NCI-H1694 (cell line): ENCODE measurements at regions not wholly inside any gene's neighbourhood (a gene's known extent, or its start where the extent isn't known, plus 50 kb on each side); places are given as distances from the start of the nearest gene placed in this dataset.
"Not testable (repeated sequence)": the region's sequence is repeated elsewhere in the genome, so short reads cannot be mapped to it uniquely, and the experiment has no call there.

ENCODE experiments used
- DNase-seq: peaks from one replicate; lab custom pipeline; 2025; lab: John Stamatoyannopoulos, UW

DNA sequence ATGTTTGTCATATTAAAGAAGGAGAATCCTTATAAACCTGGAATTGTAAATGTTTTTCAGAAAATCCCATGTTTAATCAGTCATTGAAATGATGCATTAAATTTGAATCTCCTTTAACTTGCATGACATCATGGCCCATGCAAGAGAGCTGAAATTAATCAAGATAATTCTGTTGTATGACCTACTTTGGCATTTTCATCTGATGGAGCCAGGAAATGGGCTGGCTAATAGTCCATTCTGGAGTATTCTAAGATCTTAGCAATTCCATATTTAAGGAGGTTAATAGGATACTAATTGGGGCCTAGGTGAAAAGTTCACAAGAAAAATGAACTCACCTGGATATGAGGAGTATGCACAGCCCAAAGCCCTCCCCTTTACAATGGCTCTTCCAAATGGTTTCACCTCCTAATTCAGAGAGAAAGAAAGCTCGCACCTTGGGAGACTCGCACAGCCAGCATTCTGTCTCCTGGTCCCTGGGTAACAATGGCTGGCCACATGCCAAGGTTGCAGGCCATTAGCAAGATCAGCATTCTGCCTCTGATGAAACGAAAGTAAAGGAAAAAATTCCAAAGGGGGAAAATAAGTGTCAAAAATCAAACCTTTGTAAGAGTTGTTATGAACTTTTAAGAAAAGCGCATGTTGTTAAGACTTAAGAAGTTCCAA, 786.4 kb downstream of the MCTP2 start:
- DNase-seq = no peak

DNA sequence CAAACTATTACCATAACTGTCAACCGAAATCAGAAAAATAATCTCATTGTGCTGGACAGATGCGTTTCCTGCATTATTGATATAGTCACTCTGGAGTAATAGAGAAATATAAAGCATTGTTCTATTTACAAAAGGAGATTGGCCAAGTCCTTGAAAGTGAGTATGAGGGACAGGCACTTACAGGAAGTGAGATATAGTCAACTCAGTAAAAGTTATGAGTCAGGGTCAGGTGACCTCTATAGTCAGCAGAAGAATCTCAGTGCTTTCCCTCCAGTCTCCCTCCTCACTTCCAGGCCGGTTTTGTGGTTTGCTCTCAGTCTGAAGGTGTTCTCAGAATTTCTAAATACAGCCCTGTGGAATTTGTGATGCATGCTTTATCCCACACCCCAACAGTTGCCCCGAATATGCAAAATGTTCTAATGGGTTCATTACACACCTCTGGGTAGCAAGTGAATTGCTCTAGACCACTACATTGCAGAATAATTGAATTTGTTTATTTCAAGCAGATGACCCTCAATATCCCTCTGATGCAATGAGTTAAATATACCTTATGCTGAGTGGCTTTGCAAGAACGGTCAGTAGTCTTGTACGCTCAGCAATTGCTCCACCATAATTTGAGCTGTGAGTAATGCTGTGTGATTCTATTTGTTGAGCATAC, 787.7 kb downstream of the MCTP2 start:
- no peak for DNase-seq

DNA sequence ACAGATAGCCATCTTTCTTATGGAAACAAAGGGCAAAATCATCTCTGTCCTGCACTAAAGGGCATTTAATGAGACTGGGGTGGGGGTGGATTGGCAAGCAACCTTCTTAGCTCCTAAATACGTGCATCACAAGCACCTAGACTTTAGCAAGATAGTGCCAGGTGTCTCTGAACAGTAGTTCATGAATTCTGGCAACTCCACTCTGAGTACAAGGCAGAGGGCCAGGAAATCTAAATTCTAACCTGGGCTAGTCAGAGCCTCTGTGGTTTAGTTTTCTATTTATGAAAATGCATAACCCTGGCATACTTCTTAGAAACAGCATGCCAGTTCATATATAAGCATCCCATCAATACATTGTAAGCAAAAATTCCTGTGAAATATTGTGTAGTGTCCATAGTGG, 788.5 kb downstream of the MCTP2 start:
- no peak for DNase-seq

DNA sequence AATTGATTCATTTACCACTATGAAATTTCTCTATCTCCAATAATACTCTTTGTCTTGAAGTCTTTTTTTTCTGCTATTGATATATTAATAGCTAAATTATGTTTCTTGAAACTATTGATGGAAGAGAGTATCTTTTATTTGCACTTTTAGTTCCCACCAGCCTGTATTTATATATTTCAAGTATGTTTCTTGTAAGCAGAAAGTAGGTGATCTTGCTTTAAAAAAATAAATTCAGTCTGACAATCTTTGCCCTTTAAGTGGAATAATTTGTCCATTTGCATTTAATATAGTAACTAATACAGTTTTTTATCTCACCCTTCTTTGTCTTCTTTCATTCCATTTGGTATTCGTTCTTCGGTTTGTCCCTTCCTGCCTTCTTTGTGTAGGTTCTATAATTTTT, 790.5 kb downstream of the MCTP2 start:
- no peak for DNase-seq

DNA sequence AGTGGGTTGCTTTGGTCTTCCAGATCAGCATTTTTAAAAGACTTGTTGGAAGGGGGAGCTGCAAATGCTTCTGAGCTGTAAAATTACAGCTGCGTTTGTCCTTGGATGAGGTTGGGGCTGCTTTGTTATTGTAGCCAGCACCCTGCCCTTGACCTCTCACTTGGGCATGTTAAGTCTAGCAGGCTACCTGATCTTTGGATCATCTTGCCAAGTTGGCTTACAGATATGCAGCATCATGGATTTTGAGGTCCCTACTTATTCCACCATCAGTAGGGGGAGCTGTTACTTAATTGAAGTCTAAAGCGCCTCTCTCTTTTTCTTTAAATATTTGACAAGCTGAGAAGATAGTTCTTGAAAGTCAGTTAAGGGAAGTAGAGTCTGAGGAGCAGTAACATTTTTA, 793.0 kb downstream of the MCTP2 start:
- DNase-seq = no peak

DNA sequence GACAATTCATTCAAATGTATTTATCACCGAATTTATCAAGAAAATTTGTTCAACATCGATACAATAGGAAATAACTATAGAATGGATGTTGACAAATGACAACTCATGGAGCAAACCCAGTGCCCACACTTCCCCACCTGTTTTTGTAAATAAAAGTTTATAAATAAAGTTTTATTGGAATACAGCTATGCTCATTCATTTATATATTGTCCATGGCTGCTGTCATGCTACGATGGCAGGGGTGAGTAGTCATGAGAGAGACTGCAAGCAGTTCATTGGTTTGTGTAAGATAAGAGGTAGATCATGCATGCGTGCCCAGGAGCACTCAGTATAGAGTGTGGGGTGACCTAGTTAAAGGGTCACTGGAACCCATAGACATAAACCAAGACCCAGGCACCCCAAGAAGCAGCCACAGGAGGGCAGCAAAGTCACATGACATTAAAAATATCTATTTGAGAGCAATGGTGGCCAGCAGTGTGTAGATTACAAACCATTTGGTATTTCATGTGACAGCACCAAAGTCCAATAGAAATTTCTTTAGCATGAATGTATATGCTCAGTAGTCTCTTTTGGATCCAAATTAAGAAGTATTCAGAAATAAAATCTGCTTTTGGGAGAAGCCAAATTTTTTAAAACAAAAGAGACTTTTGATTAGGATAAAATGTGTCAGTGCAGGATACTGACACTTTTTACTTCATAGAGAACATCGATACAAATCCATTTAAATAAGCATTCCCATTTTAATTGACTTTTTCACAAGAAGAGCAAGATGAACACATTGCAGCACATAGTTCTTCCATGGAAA, 794.8 kb downstream of the MCTP2 start:
- DNase-seq = no peak

DNA sequence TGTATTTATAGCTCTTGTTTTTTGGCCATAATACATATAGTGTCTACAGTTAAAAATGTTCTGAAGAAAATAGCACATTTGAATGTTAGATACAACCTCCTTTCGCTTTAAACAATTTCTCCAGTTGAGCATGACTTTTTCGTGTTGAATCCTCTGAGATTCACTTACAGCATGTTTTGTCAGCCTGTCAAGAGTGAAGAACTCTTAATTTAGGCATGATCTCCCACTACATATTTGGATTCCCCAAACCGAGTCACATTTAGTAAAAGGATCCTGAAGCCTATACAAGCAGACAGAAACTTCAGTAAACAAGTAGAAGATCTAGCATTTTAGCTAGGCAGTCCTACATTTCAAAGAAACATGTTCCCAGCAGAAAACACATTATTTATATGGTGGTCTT, 796.6 kb downstream of the MCTP2 start:
- no peak for DNase-seq

DNA sequence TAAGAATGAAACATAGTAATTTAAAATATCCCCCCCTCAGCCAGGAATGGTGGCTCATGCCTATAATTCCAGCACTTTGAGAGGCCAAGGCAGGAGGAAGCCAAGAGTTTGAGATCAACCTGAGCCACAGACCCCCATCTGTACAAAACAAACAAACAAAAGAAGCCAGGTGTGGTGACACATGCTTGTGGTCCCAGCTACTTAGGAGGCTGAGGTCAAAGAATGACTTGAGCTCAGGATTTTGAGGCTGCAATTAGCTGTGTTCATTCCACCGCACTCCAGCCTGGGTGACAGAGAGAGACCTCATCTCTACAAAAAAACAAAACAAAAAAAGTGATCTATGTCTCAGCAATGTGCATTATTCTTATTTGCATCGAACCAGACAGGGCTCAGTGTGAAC, 800.8 kb downstream of the MCTP2 start:
- DNase-seq = no peak

DNA sequence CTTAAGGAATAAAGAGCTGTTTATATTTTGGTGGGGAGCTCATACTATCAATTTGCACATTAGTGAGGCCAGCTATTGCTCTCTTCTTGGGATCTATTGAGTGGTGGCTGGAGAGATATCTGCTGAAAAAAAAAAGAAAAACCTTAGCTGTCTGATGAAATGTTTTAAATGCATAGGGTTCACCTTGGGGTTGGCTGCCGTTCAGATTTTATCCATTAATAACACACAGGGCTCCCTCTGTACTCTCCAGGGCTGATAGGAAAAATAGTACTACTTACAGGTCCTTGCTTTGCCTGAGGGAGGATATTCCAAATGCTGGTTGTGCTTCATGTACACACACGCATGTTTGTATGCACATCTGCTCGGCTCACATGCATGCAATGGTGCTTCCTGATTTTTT, 803.7 kb downstream of the MCTP2 start:
- DNase-seq = no peak

DNA sequence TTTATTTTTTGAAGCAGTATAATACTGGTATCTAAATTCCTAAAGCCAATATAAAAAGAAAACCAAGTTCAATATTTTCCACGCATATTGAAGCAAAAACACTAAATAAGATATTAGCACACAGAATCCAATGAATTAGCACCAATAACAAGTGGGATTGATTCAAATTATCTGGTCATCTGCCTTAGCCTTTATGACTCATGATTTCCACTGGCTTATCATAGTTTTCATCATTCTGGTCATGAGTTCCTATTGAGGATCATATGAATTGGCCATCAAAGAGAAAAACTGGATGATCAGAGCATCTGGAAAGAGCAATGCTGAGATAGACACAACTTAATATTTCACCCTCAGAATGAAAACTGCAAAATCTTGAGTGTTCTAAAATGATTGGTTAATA, 809.9 kb downstream of the MCTP2 start:
- no peak for DNase-seq

DNA sequence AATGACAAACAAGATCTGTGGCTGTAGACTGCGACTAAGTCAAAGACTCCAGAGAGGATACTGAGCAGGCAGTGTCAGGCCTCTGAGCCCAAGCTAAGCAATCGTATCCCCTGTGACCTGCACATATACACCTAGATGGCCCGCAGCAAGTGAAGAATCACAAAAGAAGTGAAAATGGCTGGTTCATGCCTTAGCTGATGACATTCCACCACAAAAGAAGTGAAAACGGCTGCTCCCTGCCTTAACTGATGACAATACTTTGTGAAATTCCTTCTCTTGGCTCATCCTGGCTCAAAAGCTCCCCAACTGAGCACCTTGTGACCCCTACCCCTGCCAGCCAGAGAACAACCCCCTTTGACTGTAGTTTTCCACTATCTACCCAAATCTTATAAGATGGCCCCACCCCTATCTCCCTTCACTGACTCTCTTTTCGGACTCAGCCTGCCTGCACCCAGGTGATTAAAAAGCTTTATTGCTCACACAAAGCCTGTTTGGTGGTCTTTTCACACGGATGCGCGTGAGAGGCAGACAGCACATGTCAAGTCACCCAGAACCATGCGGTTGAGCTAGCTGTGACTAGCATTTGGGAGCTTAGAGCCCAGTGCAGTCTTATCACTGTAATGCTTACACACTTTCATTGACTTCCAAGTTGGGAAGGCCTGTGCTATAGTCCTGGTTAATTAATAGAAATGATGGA, 812.0 kb downstream of the MCTP2 start:
- not testable (repeated sequence) for DNase-seq

DNA sequence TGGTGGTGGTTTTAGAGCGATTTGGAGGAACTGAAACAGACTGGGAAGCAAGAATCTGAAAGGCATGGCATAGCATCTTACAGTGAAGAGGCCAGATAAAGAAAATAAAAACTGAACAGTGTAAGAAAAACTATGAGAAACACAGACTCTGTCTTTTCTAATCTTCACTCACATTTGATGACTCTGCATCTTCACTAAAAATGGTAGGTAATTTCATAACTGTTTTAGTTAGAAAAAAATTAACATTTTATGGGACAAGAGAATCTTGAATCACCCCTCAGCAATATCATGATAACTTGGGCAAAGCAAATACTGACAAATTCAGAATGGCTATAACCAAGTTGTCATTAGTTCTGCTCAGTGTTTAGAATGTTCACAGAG, 812.6 kb downstream of the MCTP2 start:
- DNase-seq = no peak

DNA sequence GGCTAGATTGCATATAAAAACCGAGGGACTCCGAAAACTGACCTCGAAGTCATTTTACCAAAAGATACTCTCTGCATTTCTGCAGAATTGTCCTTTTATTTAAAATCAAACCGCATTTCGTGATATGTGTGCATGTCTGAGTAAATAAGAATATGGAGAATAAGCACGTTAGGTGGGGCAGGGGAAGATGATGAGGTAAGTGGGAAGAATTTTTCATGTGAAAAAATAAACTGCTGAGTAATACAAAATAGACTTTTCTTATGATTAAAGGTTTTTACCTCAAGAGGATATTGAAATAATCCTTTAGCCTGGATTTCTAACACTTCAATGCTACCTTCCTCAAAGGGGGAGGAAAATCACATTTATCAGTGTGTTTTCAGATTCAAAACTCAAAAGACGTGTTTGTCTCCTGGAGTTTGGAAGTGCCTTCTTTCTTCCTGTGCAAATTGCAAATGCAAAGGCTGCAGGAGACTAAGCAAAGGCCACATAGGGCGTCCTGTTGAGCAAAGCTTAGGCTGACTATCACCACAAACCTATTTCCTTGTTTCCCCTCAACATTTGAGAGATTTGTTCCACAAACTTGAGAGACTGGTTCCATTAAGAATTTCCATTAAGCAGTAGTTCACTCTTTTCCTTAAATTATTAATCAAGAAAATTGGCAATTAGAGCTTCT, 813.5 kb downstream of the MCTP2 start:
- no peak for DNase-seq

DNA sequence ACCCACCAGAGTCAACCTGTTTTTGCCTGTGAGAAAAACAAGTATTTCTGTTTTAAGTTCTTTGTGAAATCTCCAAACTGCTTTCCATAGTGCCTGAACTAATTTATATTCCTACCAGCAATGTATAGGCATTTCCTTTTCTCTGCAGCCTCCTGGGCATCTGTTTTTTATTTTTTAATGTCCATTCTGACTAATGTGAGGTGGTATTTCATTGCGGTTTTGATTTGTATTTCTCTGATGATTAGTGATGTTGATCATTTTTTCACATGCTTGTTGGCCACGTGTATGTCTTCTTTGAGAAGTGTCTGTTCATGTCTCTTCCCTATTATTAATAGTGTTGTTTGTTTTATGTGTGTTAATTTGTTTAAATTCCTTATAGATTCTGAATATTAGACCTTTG, 820.5 kb downstream of the MCTP2 start:
- no peak for DNase-seq

DNA sequence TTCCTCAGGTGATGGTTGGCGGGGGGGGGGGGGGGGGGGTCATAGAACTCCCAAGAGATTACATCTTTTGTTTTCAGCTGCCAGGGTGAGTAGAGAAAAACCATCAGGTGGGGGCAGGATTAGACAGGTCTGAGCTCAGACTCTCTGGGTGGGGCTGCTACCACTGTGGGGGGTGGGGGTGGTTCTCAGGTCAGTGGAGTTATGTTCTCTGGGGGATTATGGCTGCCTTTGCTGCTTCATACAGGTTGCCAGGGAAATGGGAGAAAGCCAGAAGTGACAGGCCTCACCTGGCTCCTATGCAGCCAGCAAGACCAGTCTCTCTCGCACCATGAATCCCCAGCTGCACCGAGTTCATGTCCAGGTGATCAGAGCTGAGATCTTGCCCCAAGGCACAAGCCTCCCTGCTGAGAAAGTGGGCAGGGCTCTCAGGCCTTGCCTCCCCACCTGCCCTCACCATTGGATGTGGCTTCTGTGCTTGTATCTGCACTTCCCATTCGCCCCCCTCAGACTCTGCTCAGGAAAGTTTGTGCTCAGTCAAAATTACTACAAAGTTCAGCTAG, 828.1 kb downstream of the MCTP2 start:
- no peak for DNase-seq

DNA sequence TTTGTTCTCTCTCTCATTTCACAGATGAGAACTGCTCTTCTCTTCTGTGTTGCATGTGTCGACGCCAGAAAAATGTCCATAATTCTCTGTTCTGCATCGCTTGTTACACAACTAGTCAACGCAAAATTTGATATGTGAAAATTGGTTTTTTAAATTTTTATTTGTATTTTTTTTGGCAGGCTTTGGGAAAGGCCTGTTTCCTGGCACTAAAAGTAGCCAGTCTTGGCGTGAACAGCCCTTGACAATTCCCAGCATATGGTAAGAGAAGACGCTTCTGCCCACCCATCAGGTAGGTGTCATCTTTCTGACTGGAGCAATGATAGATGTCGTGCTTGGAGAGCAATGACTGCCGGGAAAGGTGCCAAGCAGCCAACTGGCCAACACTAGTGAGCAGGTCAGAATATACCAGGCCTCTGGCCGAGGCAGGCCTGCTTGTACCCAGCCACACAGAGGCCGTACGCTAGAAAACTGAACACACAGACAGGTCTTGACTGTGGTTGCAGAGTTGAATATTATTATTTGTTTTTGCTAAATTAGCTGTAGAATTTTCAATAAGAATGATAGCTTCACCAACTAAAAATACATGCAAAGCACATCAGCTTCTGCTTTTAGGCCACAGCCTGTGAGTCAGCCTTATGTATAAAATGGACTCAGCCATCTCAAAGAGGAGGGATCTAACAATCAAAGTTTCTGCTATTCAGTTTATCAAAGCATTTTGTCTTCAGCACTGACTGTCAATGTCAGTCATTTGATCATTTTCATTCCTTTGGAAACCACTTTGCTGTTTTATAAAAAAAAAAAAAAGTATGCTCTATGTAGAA, 837.5 kb downstream of the MCTP2 start:
- DNase-seq = no peak

DNA sequence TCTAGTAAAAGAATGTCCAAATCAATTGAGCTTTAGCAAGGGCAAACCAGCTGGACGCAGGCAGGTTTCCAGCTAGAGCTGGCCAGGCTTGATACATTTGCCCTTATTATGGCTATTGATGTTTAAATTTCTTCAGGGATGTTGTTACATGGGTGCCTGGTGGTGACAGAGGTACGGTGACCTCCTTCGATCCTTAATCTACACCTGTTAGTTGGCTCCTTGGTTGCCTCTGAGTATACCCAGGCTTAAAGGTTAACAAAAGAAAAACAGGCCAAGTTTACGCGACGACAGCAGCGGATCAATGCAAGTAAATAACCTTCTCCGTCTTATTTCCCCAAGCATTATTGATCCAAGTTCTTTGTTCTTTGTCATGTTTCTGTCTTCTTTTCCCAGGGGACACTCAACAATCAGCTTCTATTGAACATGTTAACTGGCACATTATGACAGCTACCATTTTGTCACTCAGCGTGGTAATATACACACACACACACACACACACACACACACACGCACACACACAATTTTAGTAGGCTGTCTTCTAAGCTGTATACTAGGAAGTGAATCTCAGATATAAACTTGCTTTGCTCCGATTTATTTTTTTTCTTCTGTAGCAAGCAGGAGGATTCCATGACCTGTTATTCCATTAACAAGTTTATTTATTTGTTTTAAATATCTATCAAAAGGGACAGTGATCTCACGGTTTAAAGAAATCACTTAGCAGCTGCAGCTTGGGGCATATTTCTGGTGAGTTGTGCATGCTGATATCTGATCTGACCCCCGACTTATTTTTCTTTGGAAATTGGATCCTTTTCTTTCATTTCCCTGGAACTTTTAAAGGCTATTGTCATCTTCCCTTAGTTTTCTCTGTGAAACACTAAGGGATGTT, 844.7 kb downstream of the MCTP2 start:
- DNase-seq = no peak

DNA sequence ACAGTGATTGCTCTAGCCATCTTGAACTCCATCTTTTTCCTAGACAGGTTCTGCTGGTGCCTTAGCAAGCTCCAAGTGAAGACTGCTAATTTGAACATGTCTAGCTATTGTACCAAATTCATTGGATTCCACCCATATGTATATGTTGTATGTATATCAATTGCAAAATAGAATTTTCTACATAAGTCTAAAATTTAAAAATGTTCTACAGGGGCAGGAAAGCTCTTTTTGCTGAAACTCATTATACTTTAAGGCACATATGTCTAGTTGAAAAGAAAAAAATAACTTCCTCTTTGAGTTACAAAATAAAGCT, 845.3 kb downstream of the MCTP2 start:
- no peak for DNase-seq

DNA sequence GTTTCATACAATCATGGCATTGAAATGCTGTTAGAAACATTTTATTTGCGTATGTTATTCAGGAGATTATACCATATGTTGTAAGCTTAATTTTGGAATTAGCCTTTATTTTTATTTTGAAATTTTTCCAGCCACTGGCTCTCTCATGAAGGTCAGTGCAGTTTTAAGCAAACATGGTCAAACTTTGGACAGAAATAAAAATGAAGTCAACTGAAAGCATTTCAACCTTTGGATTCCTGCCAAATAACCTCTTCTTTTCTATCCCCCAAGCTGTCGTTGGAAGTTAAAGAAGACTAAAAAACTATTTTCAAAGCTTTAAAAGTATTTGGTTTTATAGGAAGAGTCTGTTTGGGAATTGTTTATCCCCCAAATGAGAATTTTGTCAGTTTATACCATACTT, 846.6 kb downstream of the MCTP2 start:
- DNase-seq = no peak

DNA sequence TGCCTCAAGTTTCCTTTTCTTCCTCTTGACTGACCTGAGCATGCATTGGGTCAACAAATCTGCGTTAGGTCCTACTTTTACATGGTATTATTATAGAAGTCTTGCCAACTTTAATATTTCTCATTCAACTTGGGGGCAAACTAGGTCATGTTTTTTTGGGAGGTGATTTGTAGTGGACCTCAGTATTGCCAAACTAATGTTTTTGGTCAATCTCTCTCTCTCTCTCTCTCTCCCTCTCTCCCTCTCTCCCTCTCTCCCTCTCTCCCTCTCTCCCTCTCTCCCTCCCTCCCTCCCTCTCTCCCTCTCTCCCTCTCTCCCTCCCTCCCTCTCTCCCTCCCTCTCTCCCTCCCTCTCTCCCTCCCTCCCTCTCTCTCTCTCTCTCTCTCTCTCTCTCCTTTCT, 848.9 kb downstream of the MCTP2 start:
- DNase-seq = not testable (repeated sequence)
